ENCODE measurements at regions not wholly inside any gene's neighbourhood (a gene's known extent, or its start where the extent isn't known, plus 50 kb on each side); places are given as distances from the start of the nearest gene placed in this dataset.
A peak's percentile ranks its signal among the peaks of the same experiment; 100 is the strongest.

DNA sequence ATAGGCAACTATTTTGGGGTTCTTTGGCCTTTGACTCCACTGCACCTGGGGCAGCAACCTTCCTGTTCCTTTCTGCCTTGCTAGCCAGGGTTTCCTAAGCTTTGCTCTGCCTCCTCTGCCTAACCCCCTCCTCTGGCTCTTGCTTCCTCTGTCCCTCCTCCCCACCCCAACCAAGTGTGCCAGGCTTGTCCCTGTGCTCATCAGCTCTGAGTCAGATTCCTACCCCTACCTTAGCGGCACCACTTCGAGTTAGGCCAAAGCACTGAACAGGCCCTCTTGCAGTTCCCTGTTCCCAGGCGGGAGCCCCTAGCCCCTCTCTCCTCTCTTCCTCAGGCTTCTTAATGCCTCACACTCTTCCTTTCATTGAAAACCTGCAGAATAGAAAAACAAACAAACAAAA lies 74.8 kb upstream of the HAO2 start:
- TF ChIP-seq, protein P1, sequence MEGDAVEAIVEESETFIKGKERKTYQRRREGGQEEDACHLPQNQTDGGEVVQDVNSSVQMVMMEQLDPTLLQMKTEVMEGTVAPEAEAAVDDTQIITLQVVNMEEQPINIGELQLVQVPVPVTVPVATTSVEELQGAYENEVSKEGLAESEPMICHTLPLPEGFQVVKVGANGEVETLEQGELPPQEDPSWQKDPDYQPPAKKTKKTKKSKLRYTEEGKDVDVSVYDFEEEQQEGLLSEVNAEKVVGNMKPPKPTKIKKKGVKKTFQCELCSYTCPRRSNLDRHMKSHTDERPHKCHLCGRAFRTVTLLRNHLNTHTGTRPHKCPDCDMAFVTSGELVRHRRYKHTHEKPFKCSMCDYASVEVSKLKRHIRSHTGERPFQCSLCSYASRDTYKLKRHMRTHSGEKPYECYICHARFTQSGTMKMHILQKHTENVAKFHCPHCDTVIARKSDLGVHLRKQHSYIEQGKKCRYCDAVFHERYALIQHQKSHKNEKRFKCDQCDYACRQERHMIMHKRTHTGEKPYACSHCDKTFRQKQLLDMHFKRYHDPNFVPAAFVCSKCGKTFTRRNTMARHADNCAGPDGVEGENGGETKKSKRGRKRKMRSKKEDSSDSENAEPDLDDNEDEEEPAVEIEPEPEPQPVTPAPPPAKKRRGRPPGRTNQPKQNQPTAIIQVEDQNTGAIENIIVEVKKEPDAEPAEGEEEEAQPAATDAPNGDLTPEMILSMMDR (IDR thresholded peaks at IDR 0.05; ENCODE audit: unreplicated experiment): no peak
- H3K36me3 Mint-ChIP-seq (ENCODE audit: insufficient read depth, unreplicated experiment): no peaks in the 10 kb centered on the region
- no peak for DNase-seq
- no peak overlapping the region for H3K27ac Mint-ChIP-seq (ENCODE audit: unreplicated experiment)
- peaks cover 32% of the 10 kb centered on the region for H3K27me3 Mint-ChIP-seq (ENCODE audit: unreplicated experiment)
- CTCF ChIA-PET: no interaction called here
- BruUV-seq (replicated peaks): no TSS peak
- H3K4me1 Mint-ChIP-seq (ENCODE audit: low read depth, unreplicated experiment): peaks cover 2% of the 10 kb centered on the region
- intact Hi-C loops (cut with micrococcal nuclease; ENCODE audit: unreplicated experiment): no loop called here
- H3K4me3 Mint-ChIP-seq (ENCODE audit: low read depth, unreplicated experiment): no peak overlapping the region
- no peaks in the 10 kb centered on the region for H3K9me3 Mint-ChIP-seq (ENCODE audit: low read depth, unreplicated experiment)

DNA sequence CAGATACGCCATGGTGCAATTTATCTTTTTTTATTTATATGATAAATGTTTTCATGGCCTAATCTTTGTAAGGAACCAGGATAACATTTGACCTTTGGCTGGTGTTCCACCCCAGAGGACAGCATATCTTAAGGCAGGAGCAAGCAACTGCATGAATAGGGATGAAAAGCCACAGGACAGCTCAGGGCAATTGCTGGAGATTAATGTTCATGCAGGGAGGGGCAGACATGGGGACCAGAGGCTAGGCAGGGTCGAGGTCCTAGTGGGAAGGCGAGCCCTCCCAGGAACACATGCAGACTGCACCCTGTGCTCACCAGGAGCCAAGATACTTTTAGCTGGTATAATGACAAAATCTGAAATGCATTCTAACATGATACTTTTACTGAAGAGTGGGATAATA lies 74.4 kb upstream of the HAO2 start:
- BruUV-seq (replicated peaks): no TSS peak

DNA sequence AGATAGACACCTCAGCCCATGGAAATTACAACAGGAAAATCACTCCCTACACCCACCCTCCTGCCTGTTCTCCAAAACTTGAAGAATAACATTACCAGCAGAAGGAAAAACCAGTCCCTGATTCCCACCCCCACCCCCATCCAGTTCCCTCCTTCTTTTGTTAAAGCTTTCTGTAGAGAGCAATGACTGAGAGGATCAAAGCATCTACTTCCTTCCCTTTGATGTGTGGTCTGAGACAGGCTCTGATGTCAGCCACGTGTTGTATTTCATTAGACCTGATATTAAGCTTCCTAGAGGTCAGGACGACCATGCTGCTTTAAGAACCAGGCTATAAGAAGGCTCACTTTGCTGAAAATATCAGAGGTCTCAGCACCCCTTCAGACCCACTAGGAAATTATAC lies 73.9 kb upstream of the HAO2 start:
- no peak overlapping the region for H3K27ac Mint-ChIP-seq (ENCODE audit: unreplicated experiment)
- TF ChIP-seq, protein P1 (IDR thresholded peaks at IDR 0.05; ENCODE audit: unreplicated experiment): no peak
- H3K9me3 Mint-ChIP-seq (ENCODE audit: low read depth, unreplicated experiment): no peaks in the 10 kb centered on the region
- no peaks in the 10 kb centered on the region for H3K36me3 Mint-ChIP-seq (ENCODE audit: insufficient read depth, unreplicated experiment)
- BruUV-seq (replicated peaks): no TSS peak
- no peak for DNase-seq
- CTCF ChIA-PET: no interaction called here
- peaks cover 41% of the 10 kb centered on the region for H3K27me3 Mint-ChIP-seq (ENCODE audit: unreplicated experiment)
- intact Hi-C loops (cut with micrococcal nuclease; ENCODE audit: unreplicated experiment): no loop called here
- no peak overlapping the region for H3K4me3 Mint-ChIP-seq (ENCODE audit: low read depth, unreplicated experiment)
- H3K4me1 Mint-ChIP-seq (ENCODE audit: low read depth, unreplicated experiment): peaks cover 9% of the 10 kb centered on the region

More for the DNA sequence above, 74.4 kb upstream of the HAO2 start:
- intact Hi-C loops (cut with micrococcal nuclease; ENCODE audit: unreplicated experiment): no loop called here
- TF ChIP-seq, protein P1 (IDR thresholded peaks at IDR 0.05; ENCODE audit: unreplicated experiment): no peak
- H3K27me3 Mint-ChIP-seq (ENCODE audit: unreplicated experiment): peaks cover 36% of the 10 kb centered on the region
- H3K27ac Mint-ChIP-seq (ENCODE audit: unreplicated experiment): no peak overlapping the region
- H3K36me3 Mint-ChIP-seq (ENCODE audit: insufficient read depth, unreplicated experiment): no peaks in the 10 kb centered on the region
- no peaks in the 10 kb centered on the region for H3K9me3 Mint-ChIP-seq (ENCODE audit: low read depth, unreplicated experiment)
- CTCF ChIA-PET: no interaction called here
- H3K4me3 Mint-ChIP-seq (ENCODE audit: low read depth, unreplicated experiment): no peak overlapping the region
- H3K4me1 Mint-ChIP-seq (ENCODE audit: low read depth, unreplicated experiment): peaks cover 6% of the 10 kb centered on the region
- no peak for DNase-seq

DNA sequence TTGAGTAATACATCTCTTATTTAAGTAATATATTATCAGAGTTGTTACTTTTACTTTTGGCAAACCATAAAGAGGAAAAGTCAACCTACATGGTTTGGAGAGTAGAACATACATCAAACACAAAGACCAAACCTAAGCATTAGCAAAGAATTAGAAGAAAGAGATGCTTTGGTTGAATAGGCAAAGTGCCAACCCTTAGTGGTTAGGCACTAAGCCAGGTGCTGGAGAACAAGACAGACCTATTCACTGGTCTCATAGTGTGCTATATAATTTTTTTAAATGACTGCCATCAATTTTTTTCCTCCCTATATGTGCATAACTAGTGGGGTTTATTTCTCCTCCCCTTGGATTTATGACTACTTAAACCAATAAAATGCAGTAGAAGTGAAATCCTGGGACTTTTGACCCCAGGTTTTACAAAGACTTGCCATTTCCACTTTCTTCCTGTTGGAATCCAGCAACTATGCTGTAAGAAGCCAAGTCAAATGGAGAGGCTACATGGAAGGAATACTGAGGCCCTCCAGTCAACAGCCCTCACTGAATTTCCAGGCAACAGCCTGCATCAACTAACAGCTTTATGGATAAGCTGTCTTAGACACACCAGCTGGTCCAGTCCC lies 69.8 kb upstream of the HAO2 start:
- TF ChIP-seq, protein P1 (IDR thresholded peaks at IDR 0.05; ENCODE audit: unreplicated experiment): no peak
- no peaks in the 10 kb centered on the region for H3K36me3 Mint-ChIP-seq (ENCODE audit: insufficient read depth, unreplicated experiment)
- H3K4me3 Mint-ChIP-seq (ENCODE audit: low read depth, unreplicated experiment): no peak overlapping the region
- H3K4me1 Mint-ChIP-seq (ENCODE audit: low read depth, unreplicated experiment): peaks cover 9% of the 10 kb centered on the region
- peaks cover 62% of the 10 kb centered on the region for H3K27me3 Mint-ChIP-seq (ENCODE audit: unreplicated experiment)
- no peak overlapping the region for H3K27ac Mint-ChIP-seq (ENCODE audit: unreplicated experiment)
- no TSS peak for BruUV-seq (replicated peaks)
- peak; percentile 41 for DNase-seq
- intact Hi-C loops (cut with micrococcal nuclease; ENCODE audit: unreplicated experiment): no loop called here
- CTCF ChIA-PET: interaction anchor here (0.6 to 0.7 kb wide), 2 partner anchors 140 to 1225 kb away, joined by 3 read pairs; no protein-coding TSS in a partner anchor
- no peaks in the 10 kb centered on the region for H3K9me3 Mint-ChIP-seq (ENCODE audit: low read depth, unreplicated experiment)
